ENCODE measurements at regions not wholly inside any gene's neighbourhood (a gene's known extent, or its start where the extent isn't known, plus 50 kb on each side); places are given as distances from the start of the nearest gene placed in this dataset.

- TF ChIP-seq POLR2A (IDR thresholded peaks at IDR 0.05) (no peak), POLR2AphosphoS5 (IDR thresholded peaks at IDR 0.05) (no peak), EP300 (IDR thresholded peaks at IDR 0.05) (no peak)
- TF ChIP-seq, protein P1, sequence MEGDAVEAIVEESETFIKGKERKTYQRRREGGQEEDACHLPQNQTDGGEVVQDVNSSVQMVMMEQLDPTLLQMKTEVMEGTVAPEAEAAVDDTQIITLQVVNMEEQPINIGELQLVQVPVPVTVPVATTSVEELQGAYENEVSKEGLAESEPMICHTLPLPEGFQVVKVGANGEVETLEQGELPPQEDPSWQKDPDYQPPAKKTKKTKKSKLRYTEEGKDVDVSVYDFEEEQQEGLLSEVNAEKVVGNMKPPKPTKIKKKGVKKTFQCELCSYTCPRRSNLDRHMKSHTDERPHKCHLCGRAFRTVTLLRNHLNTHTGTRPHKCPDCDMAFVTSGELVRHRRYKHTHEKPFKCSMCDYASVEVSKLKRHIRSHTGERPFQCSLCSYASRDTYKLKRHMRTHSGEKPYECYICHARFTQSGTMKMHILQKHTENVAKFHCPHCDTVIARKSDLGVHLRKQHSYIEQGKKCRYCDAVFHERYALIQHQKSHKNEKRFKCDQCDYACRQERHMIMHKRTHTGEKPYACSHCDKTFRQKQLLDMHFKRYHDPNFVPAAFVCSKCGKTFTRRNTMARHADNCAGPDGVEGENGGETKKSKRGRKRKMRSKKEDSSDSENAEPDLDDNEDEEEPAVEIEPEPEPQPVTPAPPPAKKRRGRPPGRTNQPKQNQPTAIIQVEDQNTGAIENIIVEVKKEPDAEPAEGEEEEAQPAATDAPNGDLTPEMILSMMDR (IDR thresholded peaks at IDR 0.05) = no peak
Observed at GRCh38 chr17:68809148-68809547, 146.0 kb downstream of the ABCA8 start.

All from sigmoid colon (tissue), 4 donors.